SK-N-MC (cell line): ENCODE measurements at regions not wholly inside any gene's neighbourhood (a gene's known extent, or its start where the extent isn't known, plus 50 kb on each side); places are given as distances from the start of the nearest gene placed in this dataset.
"Not testable (repeated sequence)": the region's sequence is repeated elsewhere in the genome, so short reads cannot be mapped to it uniquely, and the experiment has no call there.

Experiments used
- DNase-seq: peaks from one replicate; pipeline ENCODE4 v3.0.0-alpha.2; 2011; ENCODE audit warnings: low read depth, low spot score
- H3K27ac ChIP-seq: fragments of 200-600 bp; sonication (generic); 2 replicates; pipeline ENCODE4 v1.5.1; 2016; ENCODE audit warnings: mixed run types
- H3K36me3 ChIP-seq: fragments of 200-600 bp; sonication (generic); 2 replicates; pipeline ENCODE4 v1.6.1; 2017; ENCODE audit warnings: antibody characterized with exemption, low read length, mixed read lengths; ENCODE audit not compliant: insufficient read depth
- H3K4me3 ChIP-seq: fragments of 200-600 bp; sonication (generic); 2 replicates; pipeline ENCODE4 v1.5.1; 2016
- H3K9ac ChIP-seq: fragments of 200-600 bp; sonication (generic); 2 replicates; pipeline ENCODE4 v1.8.0; 2017; ENCODE audit warnings: mixed run types, mixed read lengths; ENCODE audit not compliant: insufficient read length
- H3K9me3 ChIP-seq: fragments of 200-600 bp; sonication (generic); 2 replicates; pipeline ENCODE4 v1.6.1; 2017; ENCODE audit warnings: low read depth, mild to moderate bottlenecking, antibody characterized with exemption, low read length, moderate library complexity, mixed read lengths
- EZH2 ChIP-seq: fragments of 200-600 bp; sonication (generic); IDR thresholded peaks from one replicate; pipeline ENCODE4 v1.6.1; 2017; ENCODE audit warnings: antibody characterized with exemption
- FOXP2 ChIP-seq: optimal IDR thresholded peaks from 2 replicates; pipeline ENCODE3; 2011; ENCODE audit warnings: mild to moderate bottlenecking, moderate library complexity; ENCODE audit not compliant: insufficient read depth; ENCODE audit errors: extremely low read length, control extremely low read depth
- POLR2AphosphoS5 ChIP-seq: IDR thresholded peaks from 2 replicates; pipeline ENCODE4 v1.6.1; 2012; ENCODE audit warnings: mild to moderate bottlenecking, low read depth, low read length, borderline replicate concordance

- no peak overlapping the region for H3K9ac ChIP-seq
- H3K4me3 ChIP-seq, result no peak overlapping the region
- no peak for TF ChIP-seq EZH2
- no peak for TF ChIP-seq POLR2AphosphoS5
- no peak for TF ChIP-seq FOXP2
- no peaks in the 10 kb centered on the region for H3K9me3 ChIP-seq
- no peak overlapping the region for H3K27ac ChIP-seq
- no peaks in the 10 kb centered on the region for H3K36me3 ChIP-seq
- no peak for DNase-seq
Observed at GRCh38 chr3:162710332-162711112, 1213.9 kb downstream of the OTOL1 start.

GRCh38 chr3:162717074-162717473, 1220.5 kb downstream of the OTOL1 start:
- H3K36me3 ChIP-seq, DNase-seq, H3K27ac ChIP-seq, H3K9ac ChIP-seq, H3K4me3 ChIP-seq, H3K9me3 ChIP-seq: not testable (repeated sequence)

- no peaks in the 10 kb centered on the region for H3K9me3 ChIP-seq
- no peak for TF ChIP-seq EZH2
- no peak for TF ChIP-seq POLR2AphosphoS5
- no peak for TF ChIP-seq FOXP2
- no peaks in the 10 kb centered on the region for H3K36me3 ChIP-seq
- H3K9ac ChIP-seq, result no peak overlapping the region
- no peak for DNase-seq
- no peak overlapping the region for H3K27ac ChIP-seq
- H3K4me3 ChIP-seq, result no peak overlapping the region
Observed at GRCh38 chr3:162718697-162719096, 1222.1 kb downstream of the OTOL1 start.

GRCh38 chr3:162719684-162720341, 1223.2 kb downstream of the OTOL1 start:
- no peak for DNase-seq
- no peak overlapping the region for H3K9ac ChIP-seq
- no peaks in the 10 kb centered on the region for H3K9me3 ChIP-seq
- no peak overlapping the region for H3K4me3 ChIP-seq
- TF ChIP-seq FOXP2, result no peak
- no peak for TF ChIP-seq POLR2AphosphoS5
- no peak for TF ChIP-seq EZH2
- no peaks in the 10 kb centered on the region for H3K36me3 ChIP-seq
- no peak overlapping the region for H3K27ac ChIP-seq

GRCh38 chr3:162721736-162722135, 1225.1 kb downstream of the OTOL1 start:
- no peak for TF ChIP-seq POLR2AphosphoS5
- no peak for TF ChIP-seq FOXP2
- no peak for TF ChIP-seq EZH2
- H3K36me3 ChIP-seq, result no peaks in the 10 kb centered on the region
- no peak overlapping the region for H3K9ac ChIP-seq
- no peak overlapping the region for H3K4me3 ChIP-seq
- DNase-seq, result no peak
- no peaks in the 10 kb centered on the region for H3K9me3 ChIP-seq
- no peak overlapping the region for H3K27ac ChIP-seq

GRCh38 chr3:162722337-162722736, 1225.7 kb downstream of the OTOL1 start:
- DNase-seq, result no peak
- H3K9ac ChIP-seq, result no peak overlapping the region
- H3K9me3 ChIP-seq, result no peaks in the 10 kb centered on the region
- H3K36me3 ChIP-seq, result no peaks in the 10 kb centered on the region
- H3K27ac ChIP-seq, result no peak overlapping the region
- no peak for TF ChIP-seq EZH2
- TF ChIP-seq POLR2AphosphoS5, result no peak
- TF ChIP-seq FOXP2, result no peak
- H3K4me3 ChIP-seq, result no peak overlapping the region

- DNase-seq, H3K9ac ChIP-seq, H3K9me3 ChIP-seq, H3K27ac ChIP-seq, H3K36me3 ChIP-seq, H3K4me3 ChIP-seq: not testable (repeated sequence)
Observed at GRCh38 chr3:162722796-162723195, 1226.2 kb downstream of the OTOL1 start.

GRCh38 chr3:162729686-162730085, 1233.1 kb downstream of the OTOL1 start:
- Histone ChIP-seq H3K9me3 (no peaks in the 10 kb centered on the region), H3K4me3 (no peak overlapping the region), H3K36me3 (no peaks in the 10 kb centered on the region), H3K27ac (no peak overlapping the region), H3K9ac (no peak overlapping the region)
- TF ChIP-seq POLR2AphosphoS5, result no peak
- TF ChIP-seq FOXP2, result no peak
- TF ChIP-seq EZH2, result no peak
- no peak for DNase-seq

- not testable (repeated sequence) for H3K4me3 ChIP-seq, DNase-seq, H3K36me3 ChIP-seq, H3K9ac ChIP-seq, H3K9me3 ChIP-seq, H3K27ac ChIP-seq
Observed at GRCh38 chr3:162731961-162732360, 1235.4 kb downstream of the OTOL1 start.
